ENCODE measurements at regions not wholly inside any gene's neighbourhood (a gene's known extent, or its start where the extent isn't known, plus 50 kb on each side); places are given as distances from the start of the nearest gene placed in this dataset.
"Not testable (repeated sequence)": the region's sequence is repeated elsewhere in the genome, so short reads cannot be mapped to it uniquely, and the experiment has no call there.

DNA sequence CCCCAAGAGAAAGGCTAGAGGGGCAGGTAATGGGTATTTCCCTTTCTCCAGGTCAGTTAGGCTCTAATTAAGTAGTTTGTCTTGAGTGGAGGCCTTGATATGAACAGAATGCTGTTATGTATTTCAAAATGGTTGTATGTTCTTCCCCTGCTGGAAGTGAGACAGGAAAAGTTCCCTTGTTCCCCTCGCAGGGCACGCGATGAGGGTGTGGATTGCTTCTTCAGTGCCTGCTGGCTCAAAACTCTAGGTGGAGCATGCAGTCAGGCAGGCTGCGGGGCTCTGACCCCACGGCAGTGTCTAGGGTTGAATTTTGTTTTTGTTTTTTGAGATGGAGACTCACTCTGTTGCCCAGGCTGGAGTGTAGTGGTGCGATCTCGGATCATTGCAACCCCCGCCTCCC, 110.4 kb upstream of the XIST start:
- H3K4me1 ChIP-seq (ENCODE audit: control insufficient read depth in 2 of 2, insufficient read depth in 2 of 2, low read length in 2 of 2) = no peaks in the 10 kb centered on the region
- peaks cover 7 to 16% of the 10 kb centered on the region in 2 donors for H3K36me3 ChIP-seq (ENCODE audit: control insufficient read depth in 2 of 2, insufficient read depth in 2 of 2, low read length in 1 of 2)
- DNase-seq (ENCODE audit: low read depth in 6 of 9, low spot score in 9 of 9) = no peak
- H3K4me3 ChIP-seq (ENCODE audit: low read length in 2 of 2) = no peak overlapping the region
- no peaks in the 10 kb centered on the region for H3K27me3 ChIP-seq (ENCODE audit: control insufficient read depth in 2 of 2, insufficient read depth in 1 of 2, low read length in 1 of 2)
- no peak overlapping the region for H3K27ac ChIP-seq (ENCODE audit: low read depth in 1 of 2, low read length in 1 of 2)
- WGBS = 98% methylated on average over 8 of the region's 8 CpGs
- no peaks in the 10 kb centered on the region for H3K9me3 ChIP-seq (ENCODE audit: control insufficient read depth in 2 of 2, insufficient read depth in 1 of 2, low read length in 1 of 2)

DNA sequence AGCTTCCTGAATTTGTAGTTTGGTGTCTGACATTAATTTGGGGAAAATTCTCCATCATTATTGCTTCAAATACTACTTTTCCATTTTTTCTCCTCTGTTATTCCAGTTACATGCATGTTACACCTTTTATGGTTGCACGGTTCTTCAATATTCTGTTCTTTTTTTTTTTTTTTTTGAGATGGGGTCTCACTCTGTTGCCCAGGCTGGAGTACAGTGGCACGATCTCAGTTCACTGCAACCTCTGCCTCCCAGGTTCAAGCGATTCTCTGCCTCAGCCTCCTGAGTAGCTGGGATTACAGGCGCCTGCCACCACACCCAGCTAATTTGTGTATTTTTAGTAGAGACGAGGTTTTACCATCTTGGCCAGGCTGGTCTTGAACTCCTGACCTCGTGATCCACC, 109.4 kb upstream of the XIST start:
- not testable (repeated sequence) for H3K27ac ChIP-seq (ENCODE audit: low read depth in 1 of 2, low read length in 1 of 2); H3K4me1 ChIP-seq (ENCODE audit: control insufficient read depth in 2 of 2, insufficient read depth in 2 of 2, low read length in 2 of 2); H3K9me3 ChIP-seq (ENCODE audit: control insufficient read depth in 2 of 2, insufficient read depth in 1 of 2, low read length in 1 of 2); H3K27me3 ChIP-seq (ENCODE audit: control insufficient read depth in 2 of 2, insufficient read depth in 1 of 2, low read length in 1 of 2); DNase-seq (ENCODE audit: low read depth in 6 of 9, low spot score in 9 of 9); H3K4me3 ChIP-seq (ENCODE audit: low read length in 2 of 2)
- H3K36me3 ChIP-seq (ENCODE audit: control insufficient read depth in 2 of 2, insufficient read depth in 2 of 2, low read length in 1 of 2) = peaks cover 7 to 14% of the 10 kb centered on the region in 2 donors
- WGBS = 93% methylated on average over 6 of the region's 6 CpGs

DNA sequence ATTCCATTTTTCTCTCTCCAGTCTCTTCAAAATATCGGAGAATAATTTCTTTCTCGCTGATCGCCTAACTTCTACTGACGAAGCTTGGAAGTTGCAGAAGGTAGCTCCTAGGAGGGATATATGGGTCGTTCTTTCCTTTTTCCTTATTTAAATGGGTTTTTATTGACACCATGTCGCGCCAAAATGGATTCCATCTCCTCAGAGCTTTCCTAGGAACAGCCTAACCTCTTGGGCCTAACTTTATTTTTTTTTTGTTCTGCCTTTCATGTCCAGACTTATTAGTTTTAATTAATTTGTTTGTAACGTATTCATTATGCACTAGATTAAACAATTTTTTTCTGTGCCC, 92.0 kb upstream of the XIST start:
- 0% methylated on average over 8 of the region's 8 CpGs for WGBS
- DNase-seq (ENCODE audit: low read depth in 6 of 9, low spot score in 9 of 9) = peak in 2 of 9 donors; percentile 1 to 34
- peak overlapping the region; percentile 32 to 88 for H3K27ac ChIP-seq (ENCODE audit: low read depth in 1 of 2, low read length in 1 of 2)

DNA sequence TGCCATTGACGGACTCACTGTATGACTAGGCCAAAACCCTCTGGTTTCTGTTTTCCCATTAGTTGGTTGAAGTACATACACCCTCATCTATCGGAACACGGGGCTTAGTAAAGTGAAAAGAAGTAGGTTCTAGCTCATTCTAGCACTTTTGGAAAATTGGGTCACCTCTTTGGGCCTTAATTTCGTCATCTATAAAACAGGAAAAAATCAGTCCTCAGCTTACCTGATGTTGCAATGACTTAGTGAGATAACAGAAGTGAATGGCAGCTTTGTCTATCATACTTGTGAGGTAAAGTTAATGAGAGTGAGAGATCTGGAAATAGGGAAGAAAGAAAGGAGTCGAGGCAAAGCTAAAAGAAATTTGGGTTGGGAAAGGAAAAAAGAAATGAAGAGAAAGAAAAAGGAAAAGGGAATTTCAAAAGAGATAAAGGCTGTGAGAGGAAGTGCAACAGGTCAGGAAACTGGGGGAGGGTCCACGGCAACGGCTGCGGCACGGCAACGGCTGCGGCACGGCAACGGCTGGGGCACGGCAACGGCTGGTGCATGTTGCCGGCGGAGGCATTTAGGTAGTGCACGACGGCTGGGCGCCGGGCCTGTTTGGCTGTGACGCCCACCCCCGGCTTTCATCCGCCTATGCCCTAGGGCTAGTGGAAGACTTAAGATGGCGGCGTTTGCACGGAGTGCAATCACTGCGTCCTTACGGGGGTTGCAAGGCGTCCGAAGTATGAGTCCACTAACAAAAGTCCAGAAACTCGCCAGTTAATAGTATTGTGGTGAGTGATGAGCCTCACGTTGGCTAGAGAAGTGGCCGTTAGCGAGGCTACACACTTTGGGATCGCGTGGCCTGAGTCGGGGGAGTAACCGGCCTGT, 91.4 kb upstream of the XIST start:
- H3K4me3 ChIP-seq (ENCODE audit: low read length in 2 of 2) = peak overlapping the region; percentile 73 to 82
- H3K36me3 ChIP-seq (ENCODE audit: control insufficient read depth in 2 of 2, insufficient read depth in 2 of 2, low read length in 1 of 2) = no peaks in the 10 kb centered on the region
- H3K27me3 ChIP-seq (ENCODE audit: control insufficient read depth in 2 of 2, insufficient read depth in 1 of 2, low read length in 1 of 2) = no peaks in the 10 kb centered on the region
- DNase-seq (ENCODE audit: low read depth in 6 of 9, low spot score in 9 of 9) = peak; percentile 52 to 96 (median 84)
- peaks cover 0 to 9% of the 10 kb centered on the region in 2 donors for H3K4me1 ChIP-seq (ENCODE audit: control insufficient read depth in 2 of 2, insufficient read depth in 2 of 2, low read length in 2 of 2)
- no peaks in the 10 kb centered on the region for H3K9me3 ChIP-seq (ENCODE audit: control insufficient read depth in 2 of 2, insufficient read depth in 1 of 2, low read length in 1 of 2)
- peak overlapping the region; percentile 36 to 88 for H3K27ac ChIP-seq (ENCODE audit: low read depth in 1 of 2, low read length in 1 of 2)
- 6% methylated on average over 39 of the region's 39 CpGs for WGBS

More for the DNA sequence above, 92.0 kb upstream of the XIST start:
- H3K4me3 ChIP-seq (ENCODE audit: low read length in 2 of 2) = peak overlapping the region; percentile 73 to 82
- no peaks in the 10 kb centered on the region for H3K9me3 ChIP-seq (ENCODE audit: control insufficient read depth in 2 of 2, insufficient read depth in 1 of 2, low read length in 1 of 2)
- H3K36me3 ChIP-seq (ENCODE audit: control insufficient read depth in 2 of 2, insufficient read depth in 2 of 2, low read length in 1 of 2) = peaks cover 0 to 3% of the 10 kb centered on the region in 2 donors
- peaks cover 0 to 9% of the 10 kb centered on the region in 2 donors for H3K4me1 ChIP-seq (ENCODE audit: control insufficient read depth in 2 of 2, insufficient read depth in 2 of 2, low read length in 2 of 2)
- H3K27me3 ChIP-seq (ENCODE audit: control insufficient read depth in 2 of 2, insufficient read depth in 1 of 2, low read length in 1 of 2) = no peaks in the 10 kb centered on the region

DNA sequence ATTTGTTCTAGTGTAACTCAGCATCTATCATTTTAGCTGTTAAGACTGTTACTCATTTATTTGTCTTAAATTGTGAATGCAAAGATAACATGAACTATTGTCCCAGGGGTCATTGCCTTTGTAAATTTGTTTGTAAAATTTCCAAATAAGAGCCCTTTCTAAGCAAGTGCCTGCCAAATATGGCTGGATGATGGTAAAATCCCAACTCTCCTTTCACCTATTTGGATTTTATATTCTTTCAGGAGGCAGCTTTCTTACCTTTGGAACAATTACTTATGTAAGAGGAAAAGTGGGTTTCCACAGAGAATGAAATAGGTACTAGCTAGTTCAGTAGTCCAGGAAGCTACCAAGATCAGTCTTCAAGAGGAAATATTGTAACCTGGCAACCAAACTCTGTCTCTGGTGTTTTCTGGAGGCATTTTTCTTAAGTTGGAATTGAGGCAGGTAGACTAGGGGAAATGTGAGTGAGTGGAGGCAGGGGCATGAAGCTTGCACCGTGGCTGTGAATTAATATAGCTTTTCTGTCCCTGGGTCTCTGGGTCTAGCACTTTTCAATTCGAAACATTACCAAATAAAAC, 88.5 kb upstream of the XIST start:
- no peaks in the 10 kb centered on the region for H3K27me3 ChIP-seq (ENCODE audit: control insufficient read depth in 2 of 2, insufficient read depth in 1 of 2, low read length in 1 of 2)
- H3K27ac ChIP-seq (ENCODE audit: low read depth in 1 of 2, low read length in 1 of 2) = no peak overlapping the region
- WGBS = 84% methylated on average over 2 of the region's 2 CpGs
- DNase-seq (ENCODE audit: low read depth in 6 of 9, low spot score in 9 of 9) = peak in 3 of 9 donors; percentile 1 to 40 (median 5)
- H3K36me3 ChIP-seq (ENCODE audit: control insufficient read depth in 2 of 2, insufficient read depth in 2 of 2, low read length in 1 of 2) = no peaks in the 10 kb centered on the region
- no peak overlapping the region for H3K4me3 ChIP-seq (ENCODE audit: low read length in 2 of 2)
- peaks cover 0 to 7% of the 10 kb centered on the region in 2 donors for H3K4me1 ChIP-seq (ENCODE audit: control insufficient read depth in 2 of 2, insufficient read depth in 2 of 2, low read length in 2 of 2)
- H3K9me3 ChIP-seq (ENCODE audit: control insufficient read depth in 2 of 2, insufficient read depth in 1 of 2, low read length in 1 of 2) = no peaks in the 10 kb centered on the region

DNA sequence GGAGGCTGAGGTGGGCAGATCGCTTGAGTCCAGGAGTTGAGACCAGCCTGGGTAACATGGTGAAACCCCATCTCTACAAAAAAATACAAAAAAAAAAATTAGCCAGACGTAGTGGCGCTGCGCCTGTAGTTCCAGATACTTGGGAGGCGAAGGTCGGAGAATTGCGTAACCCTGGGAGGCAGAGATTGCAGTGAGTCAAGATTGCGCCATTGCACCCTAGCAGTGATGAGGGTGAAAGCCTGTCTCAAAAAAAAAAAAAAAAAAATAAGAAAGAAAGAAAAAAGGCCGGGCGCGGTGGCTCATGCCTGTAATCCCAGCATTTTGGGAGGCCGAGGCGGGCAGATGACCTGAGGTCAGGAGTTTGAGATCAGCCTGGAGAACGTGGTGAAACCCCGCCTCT, 85.3 kb upstream of the XIST start:
- over 99% methylated on average over 15 of the region's 15 CpGs for WGBS
- DNase-seq (ENCODE audit: low read depth in 6 of 9, low spot score in 9 of 9); H3K4me1 ChIP-seq (ENCODE audit: control insufficient read depth in 2 of 2, insufficient read depth in 2 of 2, low read length in 2 of 2); H3K4me3 ChIP-seq (ENCODE audit: low read length in 2 of 2); H3K27ac ChIP-seq (ENCODE audit: low read depth in 1 of 2, low read length in 1 of 2); H3K9me3 ChIP-seq (ENCODE audit: control insufficient read depth in 2 of 2, insufficient read depth in 1 of 2, low read length in 1 of 2); H3K36me3 ChIP-seq (ENCODE audit: control insufficient read depth in 2 of 2, insufficient read depth in 2 of 2, low read length in 1 of 2); H3K27me3 ChIP-seq (ENCODE audit: control insufficient read depth in 2 of 2, insufficient read depth in 1 of 2, low read length in 1 of 2): not testable (repeated sequence)

DNA sequence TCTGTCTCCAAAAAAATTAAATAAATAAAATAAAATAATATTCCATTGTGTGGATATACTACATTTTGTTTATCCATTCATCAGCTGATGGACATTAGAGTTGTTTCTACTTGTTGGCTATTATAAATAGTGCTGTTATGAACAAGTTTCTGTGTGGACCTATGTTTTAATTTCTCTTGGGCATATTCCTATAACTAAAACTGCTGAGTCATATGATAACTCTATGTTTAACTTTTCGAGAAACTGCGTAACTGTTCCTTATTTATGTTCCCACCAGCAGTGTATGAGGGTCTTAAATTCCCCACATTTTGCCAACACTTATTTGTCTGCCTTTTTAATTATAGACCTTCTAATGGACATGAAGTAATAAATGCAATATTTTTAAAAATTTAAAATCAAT, 80.0 kb upstream of the XIST start:
- 86% methylated on average over 2 of the region's 2 CpGs for WGBS
- DNase-seq (ENCODE audit: low read depth in 6 of 9, low spot score in 9 of 9) = no peak
- Histone ChIP-seq H3K27me3 (ENCODE audit: control insufficient read depth in 2 of 2, insufficient read depth in 1 of 2, low read length in 1 of 2) (no peaks in the 10 kb centered on the region), H3K4me1 (ENCODE audit: control insufficient read depth in 2 of 2, insufficient read depth in 2 of 2, low read length in 2 of 2) (no peaks in the 10 kb centered on the region), H3K27ac (ENCODE audit: low read depth in 1 of 2, low read length in 1 of 2) (no peak overlapping the region), H3K36me3 (ENCODE audit: control insufficient read depth in 2 of 2, insufficient read depth in 2 of 2, low read length in 1 of 2) (no peaks in the 10 kb centered on the region), H3K4me3 (ENCODE audit: low read length in 2 of 2) (no peak overlapping the region), H3K9me3 (ENCODE audit: control insufficient read depth in 2 of 2, insufficient read depth in 1 of 2, low read length in 1 of 2) (no peaks in the 10 kb centered on the region)

DNA sequence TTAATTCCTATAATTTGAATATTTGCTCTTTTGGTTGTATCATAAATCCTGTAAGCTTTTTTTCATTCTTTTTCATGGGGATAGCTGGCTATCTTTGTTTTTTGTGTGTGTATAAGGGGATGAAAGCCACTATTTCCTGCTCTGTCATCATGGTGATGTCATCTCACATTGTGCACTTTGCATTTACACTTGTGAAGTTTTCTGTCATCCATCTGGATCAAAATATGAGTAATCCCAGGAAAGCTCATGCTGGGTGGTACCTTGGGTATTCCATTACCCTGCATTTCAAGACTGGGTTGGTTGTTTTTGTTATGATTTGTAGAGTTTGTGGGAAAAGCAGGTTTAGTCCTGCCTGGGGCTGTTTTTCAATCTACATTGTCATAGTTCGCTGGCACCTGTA, 77.8 kb upstream of the XIST start:
- 97% methylated on average over 1 of the region's 1 CpG for WGBS

DNA sequence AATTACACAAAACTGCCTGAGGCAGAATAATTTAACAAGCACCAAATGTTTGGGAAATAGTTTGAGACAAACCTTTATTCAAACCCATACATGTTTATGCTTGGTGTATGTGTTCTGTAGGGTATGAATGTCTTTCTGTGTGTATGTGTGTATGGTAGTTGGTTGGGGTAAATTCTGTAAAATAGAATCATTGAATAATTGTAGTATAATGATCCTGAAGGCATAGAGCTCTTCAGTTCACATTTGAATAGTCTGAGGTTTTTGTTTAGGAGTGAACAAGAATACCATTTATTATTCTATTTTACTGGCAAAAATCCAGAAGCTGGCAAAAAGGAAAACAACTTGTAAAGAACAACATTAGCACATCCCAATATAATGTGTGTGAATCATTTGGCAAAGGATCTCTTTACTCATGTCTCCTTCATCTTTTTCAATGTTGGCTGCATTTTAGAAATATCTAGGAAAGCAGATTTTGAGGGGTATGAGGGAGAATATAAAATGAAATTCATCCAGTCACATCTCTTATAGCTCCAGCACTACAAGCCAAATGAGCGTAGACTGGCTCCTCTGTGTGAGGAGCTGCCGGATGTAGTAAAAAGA, 70.4 kb upstream of the XIST start:
- whole genome bisulfite sequencing = 98% methylated on average over 2 of the region's 2 CpGs
- no peak for DNase-seq (ENCODE audit: low read depth in 6 of 9, low spot score in 9 of 9)
- H3K9me3 ChIP-seq (ENCODE audit: control insufficient read depth in 2 of 2, insufficient read depth in 1 of 2, low read length in 1 of 2) = no peaks in the 10 kb centered on the region
- no peaks in the 10 kb centered on the region for H3K36me3 ChIP-seq (ENCODE audit: control insufficient read depth in 2 of 2, insufficient read depth in 2 of 2, low read length in 1 of 2)
- no peak overlapping the region for H3K27ac ChIP-seq (ENCODE audit: low read depth in 1 of 2, low read length in 1 of 2)
- no peaks in the 10 kb centered on the region for H3K4me1 ChIP-seq (ENCODE audit: control insufficient read depth in 2 of 2, insufficient read depth in 2 of 2, low read length in 2 of 2)
- no peaks in the 10 kb centered on the region for H3K27me3 ChIP-seq (ENCODE audit: control insufficient read depth in 2 of 2, insufficient read depth in 1 of 2, low read length in 1 of 2)
- no peak overlapping the region for H3K4me3 ChIP-seq (ENCODE audit: low read length in 2 of 2)

More for the DNA sequence above, 77.8 kb upstream of the XIST start:
- Histone ChIP-seq H3K36me3 (ENCODE audit: control insufficient read depth in 2 of 2, insufficient read depth in 2 of 2, low read length in 1 of 2) (no peaks in the 10 kb centered on the region), H3K9me3 (ENCODE audit: control insufficient read depth in 2 of 2, insufficient read depth in 1 of 2, low read length in 1 of 2) (no peaks in the 10 kb centered on the region), H3K4me3 (ENCODE audit: low read length in 2 of 2) (no peak overlapping the region), H3K27ac (ENCODE audit: low read depth in 1 of 2, low read length in 1 of 2) (no peak overlapping the region), H3K27me3 (ENCODE audit: control insufficient read depth in 2 of 2, insufficient read depth in 1 of 2, low read length in 1 of 2) (no peaks in the 10 kb centered on the region), H3K4me1 (ENCODE audit: control insufficient read depth in 2 of 2, insufficient read depth in 2 of 2, low read length in 2 of 2) (no peaks in the 10 kb centered on the region)
- no peak for DNase-seq (ENCODE audit: low read depth in 6 of 9, low spot score in 9 of 9)
